ENCODE measurements at regions not wholly inside any gene's neighbourhood (a gene's known extent, or its start where the extent isn't known, plus 50 kb on each side); places are given as distances from the start of the nearest gene placed in this dataset.

DNA sequence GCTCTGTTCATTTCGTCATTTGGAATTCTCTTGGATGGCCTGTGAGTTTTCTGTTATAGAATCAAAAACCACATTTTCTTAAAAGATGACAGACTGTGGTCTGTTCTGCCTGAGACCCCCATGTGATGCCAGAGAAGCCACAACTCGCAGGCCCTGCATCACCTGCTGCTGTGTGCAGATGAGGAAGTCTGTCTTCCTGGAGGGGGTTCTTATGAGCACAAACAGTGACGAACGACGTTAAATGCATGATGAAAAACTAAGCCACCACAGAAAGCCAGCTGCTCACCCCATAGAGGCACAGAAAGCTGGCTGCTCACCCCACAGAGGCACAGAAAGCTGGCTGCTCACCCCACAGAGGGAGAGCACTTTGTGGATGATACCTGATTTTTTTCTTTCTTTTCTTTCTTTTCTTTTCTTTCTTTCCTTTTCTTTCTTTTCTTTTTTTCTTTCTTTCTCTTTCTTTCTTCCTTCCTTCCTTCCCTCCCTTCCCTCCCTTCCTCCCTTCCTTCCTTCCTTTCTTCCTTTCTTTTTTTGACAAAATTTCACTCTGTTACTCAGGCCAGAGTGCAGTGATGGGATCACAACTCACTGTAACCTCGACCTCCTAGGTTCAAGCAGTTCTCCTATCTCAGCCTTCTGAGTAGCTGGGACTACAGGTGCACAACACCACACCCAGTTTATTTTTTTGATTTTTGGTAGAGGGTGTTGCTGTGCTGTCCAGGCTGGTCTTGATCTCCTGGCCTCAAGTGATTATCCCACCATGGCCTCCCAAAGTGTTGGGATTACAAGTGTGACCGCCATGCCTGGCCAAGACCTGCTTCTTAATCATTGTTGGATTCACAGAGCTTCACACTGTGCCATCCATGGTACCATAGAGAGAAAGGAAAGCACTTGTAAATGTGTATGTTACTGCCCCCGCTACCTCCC lies 1191.4 kb downstream of the UQCRFS1 start:
- no peak for DNase-seq (ENCODE audit: extremely low read depth in 1 of 11, low read depth in 9 of 11, low spot score in 4 of 11)

DNA sequence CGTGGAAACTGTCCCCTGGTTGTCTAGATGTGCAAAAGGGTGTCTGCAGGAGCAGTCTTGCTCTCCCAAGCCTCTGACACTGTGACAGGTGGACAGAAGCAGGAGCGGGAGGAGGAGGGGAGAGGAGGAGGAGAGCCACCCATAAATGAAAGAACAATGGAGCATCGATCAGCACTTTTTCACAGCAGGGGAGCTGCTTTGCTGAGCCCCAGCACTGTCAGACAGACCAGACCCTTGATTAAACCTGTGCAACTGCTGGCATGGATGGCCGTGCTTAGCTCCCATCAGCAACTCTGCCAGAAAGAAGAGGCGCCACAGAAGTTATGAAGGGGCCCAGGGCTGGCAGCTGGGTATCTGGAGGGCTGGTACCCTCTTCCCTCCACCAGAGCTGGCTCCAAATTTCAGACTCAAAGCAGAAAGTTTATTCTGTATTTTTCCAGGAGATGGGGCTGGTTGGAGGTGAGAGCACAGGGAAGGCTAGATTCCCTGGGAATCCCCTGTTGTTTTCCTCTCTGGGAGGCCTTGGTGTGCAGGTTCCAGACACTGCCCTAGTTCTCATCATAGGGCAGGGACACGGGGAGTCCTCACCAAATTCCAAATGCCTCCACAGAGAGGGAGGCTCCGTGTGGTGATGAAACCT lies 1192.2 kb downstream of the UQCRFS1 start:
- no peak for DNase-seq (ENCODE audit: extremely low read depth in 1 of 11, low read depth in 9 of 11, low spot score in 4 of 11)

DNA sequence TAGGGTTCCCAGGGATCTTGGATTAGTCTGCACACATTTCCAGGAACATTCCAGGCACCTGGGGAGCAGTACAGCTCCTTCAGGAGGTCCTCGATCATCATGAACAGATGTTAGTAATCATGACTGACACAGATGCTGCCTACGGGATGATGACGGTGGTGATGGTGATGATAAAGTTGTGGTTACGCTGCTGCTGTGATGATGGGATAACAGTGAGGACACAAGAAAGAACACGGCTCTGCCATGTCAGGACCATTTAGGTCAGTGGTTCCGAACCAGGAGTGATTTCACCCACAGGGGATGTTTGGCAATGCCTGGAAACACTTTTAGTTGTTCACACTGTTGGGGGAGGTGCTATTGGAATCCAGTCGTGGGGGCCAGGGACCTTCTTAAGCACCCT lies 1193.0 kb downstream of the UQCRFS1 start:
- DNase-seq (ENCODE audit: extremely low read depth in 1 of 11, low read depth in 9 of 11, low spot score in 4 of 11), result no peak

- no peak for DNase-seq (ENCODE audit: extremely low read depth in 1 of 11, low read depth in 9 of 11, low spot score in 4 of 11)
Measured at GRCh38 chr19:28019371-28019770, 1193.6 kb downstream of the UQCRFS1 start.

- DNase-seq (ENCODE audit: extremely low read depth in 1 of 11, low read depth in 9 of 11, low spot score in 4 of 11), result no peak
Measured at GRCh38 chr19:28018499-28018898, 1194.5 kb downstream of the UQCRFS1 start.

DNA sequence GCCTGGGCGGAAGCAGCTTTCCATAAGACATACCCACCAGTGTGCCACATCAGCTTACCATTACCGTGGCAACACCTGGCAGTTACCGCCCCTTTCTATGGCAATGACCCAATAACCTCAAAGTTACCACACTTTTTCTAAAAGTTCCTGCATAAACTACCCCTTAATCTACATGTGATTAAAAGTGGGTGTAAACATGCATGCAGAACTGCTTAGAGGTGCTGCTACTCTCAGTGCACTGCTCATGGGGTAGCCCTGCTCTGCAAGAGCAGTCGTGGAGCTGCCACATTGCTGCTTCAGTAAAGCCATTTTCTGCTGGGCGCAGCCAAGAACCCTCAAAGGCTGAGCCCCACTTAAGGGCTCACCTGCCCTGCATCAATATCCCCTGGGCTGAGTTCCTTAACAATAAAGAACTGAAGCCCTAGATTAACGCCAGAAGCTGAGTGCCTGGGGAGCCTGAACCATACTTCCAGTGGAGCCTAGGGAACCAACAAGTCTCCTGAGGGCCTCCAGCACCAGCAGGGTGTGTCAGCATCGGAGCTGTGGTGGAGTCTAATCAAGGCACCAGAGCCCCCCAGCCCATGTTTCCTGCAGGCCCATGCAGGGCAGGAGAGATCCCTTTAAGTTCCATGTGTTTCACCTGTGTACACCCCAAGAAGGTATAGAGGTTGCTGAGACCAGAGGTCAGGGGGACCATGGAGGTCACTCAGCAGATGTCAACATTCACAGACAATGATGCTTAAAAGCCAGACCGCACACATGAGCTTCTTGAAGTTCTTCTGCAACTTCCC lies 1198.1 kb downstream of the UQCRFS1 start:
- no peak for DNase-seq (ENCODE audit: extremely low read depth in 1 of 11, low read depth in 9 of 11, low spot score in 4 of 11)

- DNase-seq (ENCODE audit: extremely low read depth in 1 of 11, low read depth in 9 of 11, low spot score in 4 of 11), result no peak
Measured at GRCh38 chr19:28012361-28012760, 1200.6 kb downstream of the UQCRFS1 start.

DNA sequence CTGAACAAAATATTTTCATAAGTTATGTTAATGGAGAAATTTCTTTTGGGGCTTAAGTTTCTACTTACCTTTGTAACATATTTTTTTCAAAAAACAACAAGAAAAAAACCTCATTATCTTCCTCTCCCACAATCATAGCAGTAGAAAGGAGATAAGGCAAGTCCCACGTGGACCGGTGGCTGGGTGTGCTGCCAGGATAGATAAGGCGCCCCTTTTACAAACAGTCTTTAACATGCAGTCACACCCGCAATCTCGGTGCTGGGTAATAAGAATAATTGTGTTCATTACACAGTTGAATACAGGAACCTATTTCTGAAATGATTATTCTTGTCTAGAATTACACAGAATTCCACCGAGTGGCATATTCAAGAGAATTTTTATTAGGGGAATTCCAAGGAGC lies 1202.3 kb downstream of the UQCRFS1 start:
- DNase-seq (ENCODE audit: extremely low read depth in 1 of 11, low read depth in 9 of 11, low spot score in 4 of 11), result no peak

- no peak for DNase-seq (ENCODE audit: extremely low read depth in 1 of 11, low read depth in 9 of 11, low spot score in 4 of 11)
Measured at GRCh38 chr19:28009696-28010095, 1203.3 kb downstream of the UQCRFS1 start.

DNA sequence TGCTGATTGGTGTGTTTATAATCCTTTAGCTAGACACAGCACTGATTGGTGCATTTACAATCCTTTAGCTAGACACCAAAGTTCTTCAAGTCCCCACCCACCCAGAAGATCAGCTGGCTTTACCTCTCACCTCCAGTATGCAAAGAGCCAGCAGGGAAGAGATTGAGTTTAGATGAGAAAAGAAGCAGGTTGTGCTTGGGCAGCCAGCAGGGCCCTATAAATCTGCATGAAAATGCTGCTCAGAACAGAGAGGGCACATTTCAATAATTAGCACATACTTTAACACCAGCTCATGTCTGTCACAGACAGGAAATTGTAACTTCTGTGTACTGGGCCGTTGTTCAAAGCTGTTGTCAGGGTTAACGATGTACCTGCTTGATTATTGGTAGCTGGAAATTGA lies 1204.3 kb downstream of the UQCRFS1 start:
- no peak for DNase-seq (ENCODE audit: extremely low read depth in 1 of 11, low read depth in 9 of 11, low spot score in 4 of 11)

DNA sequence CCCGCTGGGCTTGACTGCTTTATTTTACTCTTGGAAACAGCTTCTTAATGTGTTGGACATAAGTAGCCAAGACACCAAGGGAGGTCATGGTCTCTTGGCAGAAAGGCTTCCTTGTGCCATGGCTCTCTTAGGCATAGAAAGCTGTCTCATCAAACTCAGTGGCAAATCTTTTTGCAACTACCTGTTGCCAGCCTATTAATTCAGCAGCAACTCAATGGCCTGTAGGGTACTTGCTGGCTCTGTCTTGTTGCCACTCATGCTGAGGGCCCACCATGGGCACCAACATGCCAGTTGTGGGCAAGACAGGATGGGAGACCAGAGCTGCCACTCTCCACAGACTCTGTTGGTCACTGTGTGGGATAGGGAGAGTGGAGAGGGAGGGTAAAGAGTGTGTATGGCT lies 1209.4 kb downstream of the UQCRFS1 start:
- DNase-seq (ENCODE audit: extremely low read depth in 1 of 11, low read depth in 9 of 11, low spot score in 4 of 11), result no peak

GRCh38 chr19:27997069-27997468 lies 1215.9 kb downstream of the UQCRFS1 start:
- DNase-seq (ENCODE audit: extremely low read depth in 1 of 11, low read depth in 9 of 11, low spot score in 4 of 11), result no peak

DNA sequence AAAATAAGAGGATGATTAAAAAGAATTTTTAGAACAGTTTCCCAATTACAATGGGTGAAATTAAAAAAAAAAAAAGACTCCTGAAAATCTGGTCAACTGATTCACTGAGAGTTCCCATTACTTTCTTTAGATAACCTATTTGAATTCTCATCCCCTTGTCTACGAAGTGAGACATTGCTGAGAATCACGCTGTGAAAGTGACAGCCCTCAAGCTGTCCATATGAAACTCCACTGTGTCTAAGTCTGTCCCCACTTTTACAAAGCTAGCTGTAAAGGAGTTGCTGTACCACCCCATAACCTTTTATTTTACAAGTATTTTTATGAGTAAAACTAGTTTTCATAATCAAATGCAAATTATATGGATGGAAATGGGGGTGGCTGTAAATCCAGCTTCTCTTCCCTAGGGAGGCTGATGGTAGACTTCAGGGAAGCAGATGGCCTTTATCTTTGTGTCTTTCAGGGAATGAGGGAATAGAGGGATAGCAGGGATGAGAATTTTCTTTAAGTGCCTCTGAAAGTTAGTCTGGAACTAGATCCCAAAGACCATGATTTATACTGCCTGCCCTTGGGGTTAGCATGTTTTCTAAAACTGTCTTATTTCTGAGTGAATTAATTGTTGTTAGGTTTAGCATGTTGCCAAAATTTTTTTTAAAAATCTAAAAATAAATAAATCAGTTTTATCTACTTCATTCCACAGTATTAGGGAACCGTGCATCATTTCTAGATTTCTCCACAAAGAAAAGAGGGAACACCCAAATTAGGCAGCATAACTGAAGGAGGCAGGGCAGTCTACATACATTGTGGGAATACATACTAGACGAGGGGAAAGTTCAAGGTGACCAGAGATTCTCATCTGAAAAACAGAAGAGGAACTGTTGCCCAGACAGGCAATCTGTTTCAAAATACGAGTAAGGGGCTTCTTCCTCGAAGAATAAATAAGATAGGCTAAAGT lies 1219.1 kb downstream of the UQCRFS1 start:
- DNase-seq (ENCODE audit: extremely low read depth in 1 of 11, low read depth in 9 of 11, low spot score in 4 of 11), result peak; percentile 28 to 62 (median 40)

DNA sequence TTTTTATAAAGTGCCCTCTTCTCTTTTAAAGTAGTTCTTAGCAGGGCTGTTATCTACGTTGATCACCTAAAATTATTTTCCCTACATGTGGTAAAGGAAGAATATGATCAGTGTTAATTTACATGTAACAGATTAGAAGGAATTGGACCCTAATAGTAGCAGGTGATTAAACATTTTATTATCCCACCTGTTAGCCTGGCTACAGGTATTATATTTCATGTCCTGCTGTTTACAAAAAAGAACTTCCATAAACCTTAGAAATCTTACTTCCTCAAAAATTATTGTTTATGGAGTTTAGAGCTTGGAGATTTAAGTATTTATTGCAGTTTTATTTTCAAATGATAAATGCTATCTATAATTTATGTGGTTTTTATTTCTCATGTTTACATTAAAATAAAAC lies 1226.7 kb downstream of the UQCRFS1 start:
- no peak for DNase-seq (ENCODE audit: extremely low read depth in 1 of 11, low read depth in 9 of 11, low spot score in 4 of 11)

DNA sequence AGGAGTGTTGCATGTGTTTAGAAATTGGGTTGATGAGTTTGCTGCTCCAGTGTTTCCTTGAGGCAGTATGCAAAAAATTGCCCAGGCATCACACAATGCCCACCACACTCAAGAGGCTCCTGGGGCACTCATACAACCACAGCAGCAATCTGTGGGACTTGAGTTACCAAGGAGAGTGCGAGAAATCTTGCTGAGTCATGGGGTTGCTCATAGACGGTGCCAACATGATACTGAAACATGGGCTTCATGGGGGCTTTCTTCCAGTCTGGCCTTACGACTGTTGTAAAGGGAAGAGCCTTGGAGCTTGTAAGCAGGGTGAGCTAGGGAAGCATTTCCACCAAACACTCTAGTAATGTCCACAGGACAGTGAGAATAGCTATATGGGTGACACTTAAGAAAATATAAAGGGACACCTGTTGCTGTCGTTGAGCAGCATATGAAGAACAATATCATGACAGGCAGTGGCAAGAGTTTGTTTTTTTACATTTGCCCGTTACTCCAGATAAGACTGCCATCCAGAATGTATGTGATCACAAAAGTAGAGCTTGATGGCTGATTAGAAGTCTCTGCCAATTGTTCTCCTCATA lies 1237.4 kb downstream of the UQCRFS1 start:
- DNase-seq (ENCODE audit: extremely low read depth in 1 of 11, low read depth in 9 of 11, low spot score in 4 of 11), result no peak

DNA sequence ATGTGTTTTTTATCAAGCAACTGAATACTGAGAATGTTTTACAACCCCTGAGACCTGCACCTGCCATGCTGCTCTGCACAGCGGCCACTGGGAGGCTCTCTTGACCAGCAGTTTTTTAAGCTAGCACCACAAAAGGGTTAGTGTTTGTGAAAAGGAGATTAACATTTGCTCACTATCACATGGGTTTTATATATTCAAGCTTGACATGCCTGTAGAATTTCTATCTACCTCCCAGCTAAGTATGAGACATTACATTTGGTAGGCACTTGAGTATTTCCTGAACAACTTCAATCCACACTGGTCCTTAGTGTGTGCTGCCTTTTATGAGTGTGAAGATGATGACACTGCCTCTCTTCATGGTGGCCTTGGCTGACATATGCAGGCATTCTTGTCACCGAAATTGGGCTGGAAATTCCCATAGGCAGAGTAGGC lies 1238.9 kb downstream of the UQCRFS1 start:
- DNase-seq (ENCODE audit: extremely low read depth in 1 of 11, low read depth in 9 of 11, low spot score in 4 of 11), result peak in 2 of 11 donors; percentile 36 to 37

GRCh38 chr19:27972291-27973040 lies 1240.5 kb downstream of the UQCRFS1 start:
- DNase-seq (ENCODE audit: extremely low read depth in 1 of 11, low read depth in 9 of 11, low spot score in 4 of 11), result no peak

- no peak for DNase-seq (ENCODE audit: extremely low read depth in 1 of 11, low read depth in 9 of 11, low spot score in 4 of 11)
Measured at GRCh38 chr19:27971869-27972268, 1241.1 kb downstream of the UQCRFS1 start.
